Activated naive CD4-positive, alpha-beta T cell treated with anti-CD3 and anti-CD28 coated beads, Interleukin-2, amount 50 U/mL, for 16 hours (primary cell): ENCODE measurements at regions not wholly inside any gene's neighbourhood (a gene's known extent, or its start where the extent isn't known, plus 50 kb on each side); places are given as distances from the start of the nearest gene placed in this dataset.

Experiments used
- DNase-seq: peaks from one replicate; pipeline ENCODE4 v3.0.0-alpha.2; 2020

DNA sequence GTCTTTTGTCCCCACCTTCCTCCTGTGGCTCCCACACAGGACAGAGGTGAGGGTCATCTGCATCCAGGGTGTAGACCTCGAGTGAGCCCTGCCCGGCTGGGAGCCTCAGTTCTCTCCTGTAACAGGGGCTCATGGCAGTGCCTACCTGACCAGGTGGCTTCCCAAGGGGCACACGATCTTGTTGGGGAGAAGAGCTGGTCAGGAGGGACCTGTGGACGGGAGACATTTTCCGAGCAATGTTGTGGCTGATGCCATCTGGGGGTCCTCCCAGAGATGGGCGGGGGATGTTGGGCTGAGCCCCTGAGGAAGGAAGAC lies 51.9 kb downstream of the CEBPB start:
- no peak for DNase-seq

DNA sequence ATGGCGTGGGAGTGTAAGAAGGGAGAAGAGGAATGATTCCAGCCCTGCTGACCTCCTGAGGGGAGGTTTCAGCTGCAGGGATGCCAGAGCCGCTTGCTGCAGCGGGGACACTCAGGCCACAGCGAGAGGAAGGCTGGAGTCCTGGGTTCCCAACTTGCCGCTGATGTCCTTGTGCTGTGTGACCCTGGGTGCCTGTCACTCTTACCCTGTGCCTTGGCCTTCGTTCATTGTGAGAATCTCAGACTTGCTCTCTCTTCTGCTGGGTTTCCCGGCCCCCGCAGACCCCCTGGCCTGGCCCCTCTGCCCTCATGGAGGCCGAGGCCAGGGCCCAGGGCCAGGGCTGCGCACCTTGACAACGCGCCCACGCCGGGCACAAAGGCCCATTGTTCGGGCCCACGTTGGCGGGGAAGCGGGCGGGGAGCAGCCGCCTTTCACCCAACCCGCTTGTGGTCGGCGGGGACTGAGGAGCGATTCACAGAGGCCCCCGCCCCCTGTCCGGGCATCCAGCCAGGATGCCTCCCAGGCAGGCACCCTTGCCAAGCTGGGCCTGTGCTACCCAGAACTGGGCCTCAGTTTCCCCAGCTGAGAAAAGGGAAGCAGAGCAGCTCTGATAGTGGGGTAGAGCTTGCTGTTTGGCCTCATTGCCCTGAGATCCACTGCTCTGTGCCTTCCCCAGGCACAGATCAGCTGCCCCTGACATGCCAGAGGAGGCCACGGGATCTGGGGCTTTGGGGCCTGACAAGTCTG lies 52.4 kb downstream of the CEBPB start:
- DNase-seq: no peak

DNA sequence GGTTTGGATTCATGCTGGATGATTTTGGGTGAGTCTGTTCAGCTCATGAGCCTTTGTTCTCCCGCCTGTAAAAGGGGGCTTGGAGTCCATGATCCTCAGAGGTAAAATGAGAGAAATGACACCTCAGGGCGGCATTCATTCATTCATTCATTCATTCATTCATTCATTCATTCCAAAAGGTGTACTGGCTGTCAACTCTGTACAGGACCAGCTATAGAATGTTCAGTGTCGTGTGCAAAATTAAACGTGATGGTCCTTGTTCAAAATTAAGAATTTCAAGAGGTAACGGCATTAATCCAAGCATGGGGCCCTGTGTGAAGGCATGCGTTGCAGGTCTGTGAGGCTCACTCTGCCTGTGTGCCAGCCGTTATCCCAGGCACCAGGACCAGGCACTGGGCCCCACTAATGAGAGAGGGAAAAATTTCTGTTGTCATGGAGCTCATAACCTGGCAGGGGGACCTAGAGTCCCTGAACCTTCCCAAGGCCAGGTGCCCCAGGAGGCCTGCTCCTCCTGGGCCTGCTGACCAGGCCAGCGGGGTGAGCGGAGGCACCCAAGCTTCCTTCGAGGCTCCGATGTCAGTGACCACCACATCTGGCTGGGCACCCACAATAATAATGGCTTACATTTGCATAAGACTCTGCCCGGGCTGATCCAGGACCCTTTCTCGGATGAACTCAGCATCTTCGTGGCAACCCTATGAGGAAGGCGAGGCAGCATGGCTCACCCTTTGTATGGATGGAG lies 53.2 kb downstream of the CEBPB start:
- DNase-seq: no peak

DNA sequence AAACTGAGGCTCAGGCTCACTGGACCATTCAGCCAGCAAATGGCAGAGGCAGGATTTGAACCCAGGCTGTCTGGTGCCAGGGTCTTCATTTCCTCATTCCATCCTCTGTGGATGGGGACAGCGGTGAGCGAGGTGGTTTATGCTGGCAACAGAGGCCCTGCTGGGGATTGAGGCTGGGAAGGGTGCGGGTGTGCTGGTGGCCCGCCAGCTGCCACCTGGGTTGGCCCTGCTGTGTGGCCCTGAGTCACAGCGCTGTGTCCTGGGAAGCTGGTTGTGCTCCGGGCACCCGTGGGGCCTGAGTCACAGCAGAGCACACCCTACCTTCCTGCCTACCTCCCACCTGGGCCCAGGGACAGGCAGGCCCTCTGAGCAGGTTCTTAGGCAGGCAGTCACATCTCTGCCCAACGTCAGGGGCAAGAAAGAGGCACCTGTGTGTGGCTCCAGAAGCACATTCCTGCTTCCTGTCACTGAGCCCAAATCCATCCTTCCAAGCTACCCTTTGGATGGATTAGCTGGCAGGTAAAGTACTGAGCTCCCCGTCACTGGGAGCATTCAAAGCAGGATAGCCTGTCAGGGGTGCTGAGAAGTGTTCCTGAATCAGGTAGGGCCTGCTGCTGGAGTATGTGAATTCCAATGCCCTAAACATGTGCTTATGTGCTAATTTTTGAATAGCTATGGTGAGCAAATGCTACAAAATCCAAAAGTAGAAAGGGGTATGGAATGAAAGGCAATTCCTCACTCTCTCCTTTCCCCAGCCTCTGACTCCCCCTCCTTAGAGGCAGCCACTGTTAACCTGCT lies 53.9 kb downstream of the CEBPB start:
- DNase-seq: no peak

DNA sequence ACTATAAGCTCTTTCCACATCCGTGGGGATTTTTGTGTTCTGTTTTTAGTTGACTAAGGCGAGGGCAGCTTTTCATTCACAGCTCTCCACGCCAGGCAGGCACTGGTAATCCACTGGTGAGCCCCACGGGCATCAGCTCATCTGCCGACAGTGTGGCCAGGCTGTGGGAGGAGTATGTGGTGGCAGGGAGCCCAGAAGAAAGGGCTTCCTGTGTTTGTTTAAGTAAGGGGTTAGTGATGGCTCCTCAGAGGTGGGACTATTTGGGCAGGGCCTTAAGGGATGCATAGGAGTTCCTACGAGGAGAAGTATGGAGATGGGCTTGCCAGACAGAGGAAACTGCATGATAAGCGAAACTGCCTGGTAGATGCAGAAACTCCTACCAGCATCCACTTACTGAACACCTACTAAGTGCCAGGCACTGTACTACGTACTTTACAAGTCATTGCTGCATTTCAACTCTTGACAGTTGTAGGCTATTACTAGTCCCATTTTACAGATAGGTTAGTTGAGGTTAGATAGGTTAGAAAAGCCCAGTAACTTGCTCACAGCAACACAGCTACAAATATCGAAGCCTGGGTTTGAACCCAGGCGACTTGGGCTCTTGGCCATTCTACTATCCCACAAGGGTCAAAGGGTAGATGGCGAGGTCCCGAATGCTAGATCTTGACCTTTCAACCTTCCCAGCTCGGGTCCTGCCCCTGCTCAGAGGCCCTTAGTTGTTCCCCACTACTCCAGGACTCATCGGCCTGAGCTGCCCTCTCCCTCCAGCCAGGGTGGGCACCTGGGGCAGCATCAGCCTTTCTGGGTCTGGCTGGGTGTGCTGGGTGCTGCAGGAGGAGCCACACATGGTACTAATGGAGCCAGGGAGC lies 55.1 kb downstream of the CEBPB start:
- no peak for DNase-seq

DNA sequence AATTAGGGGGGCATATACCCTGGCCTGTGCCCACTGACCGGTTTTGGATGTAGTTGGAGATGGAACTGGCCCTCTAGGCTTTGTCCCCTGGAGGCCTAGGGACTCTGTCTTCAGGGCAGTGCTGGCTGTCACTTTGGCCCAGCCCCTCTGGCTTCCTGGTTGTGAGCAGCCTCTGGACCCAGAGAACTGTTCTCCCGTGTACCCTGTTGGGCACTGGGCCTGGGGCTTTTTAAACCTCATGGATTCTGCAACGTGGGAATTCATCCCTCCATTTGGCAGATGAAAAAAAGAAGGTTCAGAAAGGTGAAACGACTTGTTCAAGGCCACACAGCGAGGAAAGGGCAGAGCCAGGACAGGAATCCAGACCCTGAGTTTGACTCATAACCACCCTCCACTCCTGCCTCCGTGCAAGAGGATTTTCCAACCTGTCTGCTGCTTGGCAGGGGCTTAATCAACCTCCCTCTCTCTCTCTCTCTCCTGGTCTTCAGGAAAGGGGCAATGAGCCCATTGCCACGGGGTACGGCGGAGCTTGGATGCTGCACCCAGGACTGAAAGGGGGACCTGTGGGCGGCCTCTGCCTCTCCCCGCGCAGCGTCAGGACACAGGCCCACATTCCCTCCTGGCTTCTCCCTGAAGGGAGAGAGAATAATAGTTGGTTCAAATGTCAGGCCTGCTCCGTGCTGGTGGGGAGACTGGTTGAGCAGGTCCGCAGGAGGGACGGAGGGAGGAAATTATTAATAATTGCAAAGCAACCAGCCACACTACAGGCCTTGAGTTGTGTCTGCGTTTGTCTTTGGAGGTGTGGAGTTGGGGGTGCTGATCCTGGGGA lies 56.0 kb downstream of the CEBPB start:
- no peak for DNase-seq

DNA sequence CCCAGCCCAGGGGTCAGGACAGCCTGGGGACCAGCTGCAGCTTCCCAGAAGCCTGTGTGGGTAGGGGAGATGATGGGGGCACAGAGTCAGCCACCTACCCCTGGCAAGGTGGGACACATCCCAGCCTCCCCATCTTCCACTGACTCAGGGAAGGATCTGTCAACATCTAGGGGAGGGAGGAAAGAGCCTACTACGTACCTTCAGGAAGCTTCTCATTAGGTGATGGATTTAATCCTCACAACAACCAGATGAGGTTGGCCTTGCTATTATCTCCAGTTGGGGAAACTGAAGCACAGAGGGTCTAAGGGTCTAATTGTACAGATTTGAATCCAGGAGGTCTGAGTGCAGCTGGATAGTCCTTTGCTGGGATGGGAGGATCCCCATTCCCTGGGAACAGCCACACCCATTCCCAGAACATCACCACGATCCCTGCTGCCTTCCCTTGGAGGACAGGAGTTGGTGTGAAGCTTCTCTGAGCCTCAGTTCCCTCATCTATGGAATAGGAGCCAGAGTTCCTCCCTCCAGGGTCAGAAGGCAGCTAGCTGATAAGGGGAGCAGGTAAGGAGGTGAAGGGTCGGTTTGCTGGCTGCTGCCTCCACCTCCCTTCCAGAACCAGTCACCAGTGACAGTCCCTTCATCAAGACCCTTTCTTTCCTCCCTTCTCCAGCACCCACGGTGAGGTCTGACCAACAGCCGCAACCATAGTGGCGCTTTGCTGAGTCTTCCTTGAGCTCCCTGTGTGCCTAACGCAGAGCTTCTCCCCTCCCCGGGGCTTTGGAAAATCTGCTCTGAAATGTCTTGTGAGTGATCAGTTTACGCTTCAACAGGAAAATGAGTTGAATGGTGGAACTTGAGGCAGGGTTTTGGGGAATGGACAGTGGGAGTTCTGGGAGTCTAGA lies 56.8 kb downstream of the CEBPB start:
- no peak for DNase-seq

DNA sequence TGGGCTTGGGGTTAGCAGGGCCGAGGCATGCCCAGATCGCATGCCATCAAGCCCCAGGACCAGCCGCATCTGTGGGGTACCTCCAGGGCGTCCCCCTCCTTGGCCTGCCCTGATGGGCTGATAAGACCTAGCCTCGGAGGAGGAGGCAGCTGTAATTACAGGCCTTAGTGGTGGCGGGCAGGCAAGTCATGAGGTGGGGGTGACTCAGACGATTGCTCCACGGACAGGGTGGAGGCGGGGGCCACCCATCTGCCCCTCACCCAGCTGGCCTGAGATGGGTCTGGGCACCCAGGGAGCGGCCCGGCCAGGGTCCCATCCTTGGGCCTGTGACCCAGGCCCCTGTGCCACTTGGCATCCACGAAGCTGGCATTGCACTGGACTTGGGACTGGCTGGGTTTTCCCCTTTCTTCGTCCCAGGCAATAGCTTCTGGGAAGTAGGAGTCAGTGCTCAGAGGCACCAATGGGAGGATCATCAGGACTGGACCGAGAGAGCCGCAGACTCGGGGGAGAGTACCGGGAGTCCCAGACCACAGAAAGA lies 57.5 kb downstream of the CEBPB start:
- no peak for DNase-seq

DNA sequence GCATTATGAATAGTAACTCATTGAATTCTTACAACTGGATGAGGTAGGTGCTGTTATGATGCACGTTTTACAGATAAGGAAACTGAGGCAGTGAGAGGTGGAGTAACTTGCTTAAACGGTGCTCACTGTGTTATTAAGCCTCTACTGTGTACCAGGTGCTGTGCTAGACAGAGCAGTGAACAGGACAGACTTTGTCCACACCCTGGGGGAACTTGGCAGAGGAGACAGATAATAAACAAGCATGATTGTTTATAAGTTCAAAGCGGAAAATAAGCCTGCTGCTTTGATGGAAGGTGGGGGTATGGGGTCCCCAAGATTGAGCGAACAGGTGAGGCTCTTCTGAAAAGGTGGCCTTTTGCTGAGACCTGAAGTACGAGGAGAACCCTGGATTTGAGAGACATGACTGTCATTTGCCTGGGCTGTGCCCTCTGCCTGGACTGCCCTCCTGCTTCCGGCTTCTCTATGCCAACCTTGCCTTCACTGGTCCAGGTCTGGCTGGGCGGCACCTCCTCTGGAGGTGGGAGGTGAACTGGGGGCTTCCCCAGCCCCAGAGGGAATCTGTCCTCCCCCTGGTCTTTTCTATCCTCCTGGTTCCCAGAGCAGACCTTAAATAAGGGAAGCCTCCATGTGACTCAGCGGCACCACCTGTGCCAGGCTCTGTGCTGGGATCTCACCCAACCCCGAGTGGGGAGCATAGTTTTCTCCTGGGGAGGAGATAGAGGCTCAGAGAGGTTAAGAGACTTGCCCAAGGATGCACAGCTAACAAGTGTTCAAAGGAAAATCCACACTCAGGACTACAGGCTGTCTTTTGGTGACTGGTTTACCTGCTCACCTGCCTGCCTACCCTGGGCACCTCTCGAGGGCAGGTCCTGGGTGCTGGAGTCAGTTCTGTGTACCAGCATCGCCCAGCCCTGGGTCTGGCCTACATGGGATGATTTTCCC lies 59.1 kb downstream of the CEBPB start:
- no peak for DNase-seq

DNA sequence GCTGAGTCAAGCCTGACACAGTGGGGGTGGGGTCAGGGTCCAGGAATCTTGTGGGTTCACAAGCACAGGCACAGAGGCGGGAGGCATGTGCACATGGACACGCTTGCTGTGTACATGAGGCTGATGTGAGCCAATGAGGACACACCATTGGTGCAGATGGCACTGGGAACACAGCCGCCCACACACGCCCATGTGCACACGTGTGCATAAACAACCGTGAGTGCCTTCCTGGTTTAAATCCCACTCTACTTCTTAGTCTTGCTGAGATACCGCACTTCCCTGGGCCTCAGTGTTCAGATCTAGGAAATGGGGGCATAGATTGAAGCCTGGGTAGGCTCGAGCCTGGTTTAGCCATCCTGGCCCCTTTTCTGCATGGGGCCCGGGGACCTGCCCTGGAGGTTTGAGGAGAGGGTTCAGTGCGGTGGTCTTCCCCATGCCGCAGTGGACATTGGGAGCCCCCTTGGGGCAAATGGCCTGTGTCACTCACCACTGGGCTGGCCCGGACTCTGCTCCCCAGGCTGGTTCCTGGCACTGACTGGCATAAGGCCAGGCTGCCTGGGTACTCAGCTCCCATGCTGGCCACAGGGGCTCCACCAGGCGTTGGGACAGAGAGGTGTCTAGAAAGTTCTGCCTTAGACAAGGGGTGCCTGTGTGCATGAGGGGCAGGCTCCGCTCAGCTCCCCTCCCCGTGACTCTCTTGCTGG lies 60.2 kb downstream of the CEBPB start:
- DNase-seq: no peak

DNA sequence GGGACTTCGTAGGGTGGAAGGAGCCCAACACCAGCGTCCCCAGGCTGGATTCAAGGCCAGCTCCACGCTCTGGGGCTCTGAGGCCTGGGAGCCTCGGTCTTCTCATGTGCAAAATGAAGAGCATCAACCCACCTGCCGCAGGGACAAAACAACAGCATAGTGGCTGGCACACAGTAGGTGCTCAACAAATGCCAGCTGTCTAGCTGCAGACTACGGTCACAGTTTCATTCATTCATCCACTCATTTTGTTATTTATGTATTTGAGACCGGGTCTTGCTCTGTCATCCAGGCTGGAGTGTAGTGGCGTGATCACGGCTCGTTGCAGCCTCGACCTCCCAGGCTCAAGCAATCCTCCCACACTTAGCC lies 60.7 kb downstream of the CEBPB start:
- no peak for DNase-seq

DNA sequence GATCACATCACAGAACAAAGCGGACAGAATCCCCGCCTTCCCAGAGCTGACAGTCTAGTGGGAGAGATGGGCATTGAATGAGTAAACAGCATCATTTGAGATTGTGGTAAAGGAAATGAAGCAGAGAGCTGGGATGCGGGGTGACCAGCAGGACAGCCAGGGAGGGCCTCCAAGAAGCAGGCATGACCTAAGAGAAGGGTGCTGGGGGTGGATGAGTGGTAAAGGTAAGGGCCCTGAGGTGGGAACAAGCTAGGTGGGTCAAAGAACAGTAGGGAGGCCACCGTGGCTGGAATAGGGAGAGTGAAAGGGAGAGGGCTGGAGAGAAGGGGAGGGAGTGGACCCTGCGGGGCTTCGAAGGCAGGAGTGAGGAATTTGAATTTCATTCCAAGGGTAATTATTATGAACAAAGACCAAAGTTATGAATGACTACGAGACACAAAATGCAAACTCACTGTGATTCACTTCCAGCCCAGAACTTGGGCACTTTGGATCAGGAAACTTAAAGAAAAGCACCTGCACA lies 61.4 kb downstream of the CEBPB start:
- no peak for DNase-seq

DNA sequence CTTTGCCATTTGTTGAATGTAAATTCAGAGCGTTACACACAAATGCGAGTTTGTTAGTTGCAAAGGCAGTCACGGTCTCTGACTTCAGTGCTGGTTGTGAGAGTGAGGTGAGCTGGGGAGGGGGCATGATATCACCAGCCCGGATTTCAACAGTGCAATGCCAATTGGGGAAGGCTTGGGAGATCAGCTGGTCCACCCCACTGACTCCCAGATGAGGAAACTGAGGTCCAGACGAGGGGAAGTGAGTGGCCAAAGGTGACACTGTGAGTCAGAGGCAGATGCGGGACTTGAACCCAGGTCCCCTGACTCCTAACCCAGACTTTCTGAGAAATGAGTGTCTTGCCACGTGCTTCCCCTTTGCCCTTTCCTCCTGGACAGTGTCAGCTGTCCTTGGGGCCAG lies 62.1 kb downstream of the CEBPB start:
- DNase-seq: no peak

DNA sequence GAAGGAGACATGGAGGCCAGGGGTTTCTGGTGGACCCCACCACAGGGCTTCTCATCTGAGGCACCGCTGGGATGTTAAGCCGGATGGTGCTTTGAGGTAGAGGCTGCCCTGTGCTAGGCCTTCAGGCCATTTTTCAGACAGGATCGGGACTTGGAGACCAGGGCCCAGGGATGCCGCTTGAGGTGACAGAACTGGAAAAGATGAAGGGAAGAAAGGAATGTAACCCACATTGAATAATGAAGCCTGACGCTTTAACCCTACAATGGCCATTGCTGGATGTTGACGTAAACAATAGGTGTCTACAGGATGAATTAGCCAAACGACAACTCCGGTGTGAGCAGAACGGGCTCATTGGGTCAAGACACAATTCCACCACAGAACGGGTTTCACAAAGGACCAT lies 62.5 kb downstream of the CEBPB start:
- DNase-seq: no peak

DNA sequence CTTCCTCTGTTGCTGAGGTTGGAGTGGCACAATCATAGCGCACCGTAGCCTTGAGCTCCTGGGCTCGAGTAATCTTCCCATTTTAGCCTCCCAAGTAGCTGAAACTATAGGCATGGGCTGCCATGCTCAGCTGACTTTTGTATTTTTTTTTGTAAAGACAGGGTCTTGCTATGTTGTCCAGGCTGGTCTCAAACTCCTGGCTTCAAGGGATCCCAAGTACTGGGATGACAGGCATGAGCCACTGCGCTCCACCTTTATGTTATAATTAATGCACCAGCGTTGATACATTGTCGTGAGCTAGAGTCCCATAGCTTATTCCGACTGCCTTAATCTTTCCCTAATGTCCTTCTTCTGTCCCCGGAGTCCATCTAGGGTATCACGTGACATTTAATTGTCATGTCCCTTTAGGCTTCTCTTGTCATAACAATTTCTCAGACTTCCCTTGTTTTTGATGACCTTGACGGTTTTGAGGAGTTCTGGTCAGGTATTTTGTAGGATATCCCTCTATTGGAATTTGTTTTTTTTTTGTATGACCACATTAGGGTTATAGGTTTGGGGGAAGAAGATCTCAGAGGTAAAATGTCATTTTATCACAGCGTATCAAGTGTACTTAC lies 63.9 kb downstream of the CEBPB start:
- DNase-seq: no peak

DNA sequence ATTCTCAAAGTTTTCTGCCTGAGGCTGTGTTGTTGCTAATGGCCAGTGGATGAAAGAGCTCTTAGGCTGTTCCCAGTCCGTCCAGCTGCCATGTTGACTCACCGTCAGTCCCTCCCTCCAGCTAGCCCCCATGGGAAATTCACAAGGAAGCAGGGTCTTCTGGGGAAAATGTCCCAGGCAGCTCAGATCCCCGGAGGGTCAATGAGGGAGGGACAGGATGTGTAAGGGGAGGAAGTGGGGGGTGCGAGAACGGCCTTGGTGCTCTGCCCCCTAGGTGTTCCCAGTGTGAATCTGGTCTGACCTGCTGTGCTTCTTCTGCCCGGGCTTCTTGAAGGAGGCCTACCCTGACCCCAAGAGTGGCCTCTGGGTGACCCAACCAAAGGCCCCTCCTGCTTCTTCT lies 65.9 kb downstream of the CEBPB start:
- no peak for DNase-seq

DNA sequence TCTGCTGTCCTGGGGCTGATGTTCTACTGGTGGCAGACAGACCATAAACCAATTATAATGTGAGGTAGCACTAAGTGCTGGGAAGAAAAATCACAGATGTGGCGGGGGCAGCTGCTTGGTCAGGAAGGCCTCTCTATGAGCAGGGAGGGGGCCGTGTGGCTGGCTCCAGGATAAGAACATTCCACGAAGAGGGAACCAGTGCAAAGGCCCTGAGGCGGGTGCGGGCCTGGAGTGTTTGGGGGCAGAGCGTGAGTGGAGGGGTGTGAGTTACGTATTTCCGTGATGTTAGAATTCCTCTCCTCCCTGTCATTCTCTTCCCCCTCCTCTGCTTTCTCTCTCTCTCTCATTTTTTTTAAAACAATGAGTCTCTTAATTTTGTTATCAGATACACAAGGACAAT lies 67.2 kb downstream of the CEBPB start:
- DNase-seq: no peak

DNA sequence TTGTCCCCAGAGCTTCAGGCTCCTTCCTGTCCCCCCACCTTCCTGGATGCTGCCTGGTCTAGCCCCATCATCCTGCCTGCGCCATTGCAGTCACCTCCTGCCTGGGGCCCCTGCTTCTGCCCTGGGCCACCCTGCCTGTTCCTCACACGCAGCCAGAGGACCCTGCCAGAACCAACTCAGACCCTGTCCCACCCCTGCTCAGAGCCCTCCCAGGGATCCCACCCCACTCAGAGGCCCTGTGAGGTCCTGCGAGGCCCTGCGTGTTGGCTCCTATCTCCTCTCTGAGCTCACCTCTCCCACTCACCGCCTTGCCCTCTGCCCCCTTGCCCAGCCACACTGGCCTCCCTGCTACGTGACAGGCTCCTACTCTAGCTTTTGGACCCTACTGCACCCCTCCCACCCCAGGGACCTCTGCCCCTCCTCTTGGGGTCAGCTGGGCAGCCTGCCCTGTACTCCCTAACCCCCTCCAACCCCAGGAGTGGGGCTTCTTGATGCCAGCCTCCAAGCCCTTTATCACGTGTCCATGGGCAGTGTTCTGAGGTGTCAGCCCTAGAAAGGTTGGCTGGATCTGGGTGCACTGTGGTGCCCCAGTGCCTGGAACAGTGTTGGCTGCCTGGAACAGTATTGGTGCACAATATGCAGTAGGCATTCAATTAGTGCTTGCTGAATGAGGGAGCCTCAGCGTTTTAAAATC lies 68.3 kb downstream of the CEBPB start:
- DNase-seq: no peak
